ENCODE measurements at regions not wholly inside any gene's neighbourhood (a gene's known extent, or its start where the extent isn't known, plus 50 kb on each side); places are given as distances from the start of the nearest gene placed in this dataset.

- H3K4me3 ChIP-seq: no peak overlapping the region
Observed at GRCh38 chr14:53888535-53889386, 67.9 kb downstream of the BMP4 start.

More at GRCh38 chr14:53888535-53889386, 67.9 kb downstream of the BMP4 start:
- no peak overlapping the region for H3K4me3 Mint-ChIP-seq
- TF ChIP-seq, protein P1, sequence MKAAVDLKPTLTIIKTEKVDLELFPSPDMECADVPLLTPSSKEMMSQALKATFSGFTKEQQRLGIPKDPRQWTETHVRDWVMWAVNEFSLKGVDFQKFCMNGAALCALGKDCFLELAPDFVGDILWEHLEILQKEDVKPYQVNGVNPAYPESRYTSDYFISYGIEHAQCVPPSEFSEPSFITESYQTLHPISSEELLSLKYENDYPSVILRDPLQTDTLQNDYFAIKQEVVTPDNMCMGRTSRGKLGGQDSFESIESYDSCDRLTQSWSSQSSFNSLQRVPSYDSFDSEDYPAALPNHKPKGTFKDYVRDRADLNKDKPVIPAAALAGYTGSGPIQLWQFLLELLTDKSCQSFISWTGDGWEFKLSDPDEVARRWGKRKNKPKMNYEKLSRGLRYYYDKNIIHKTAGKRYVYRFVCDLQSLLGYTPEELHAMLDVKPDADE (IDR thresholded peaks at IDR 0.05): no peak
- TF ChIP-seq NANOG (IDR thresholded peaks at IDR 0.05; ENCODE audit: borderline replicate concordance): no peak
- TF ChIP-seq, protein P2, sequence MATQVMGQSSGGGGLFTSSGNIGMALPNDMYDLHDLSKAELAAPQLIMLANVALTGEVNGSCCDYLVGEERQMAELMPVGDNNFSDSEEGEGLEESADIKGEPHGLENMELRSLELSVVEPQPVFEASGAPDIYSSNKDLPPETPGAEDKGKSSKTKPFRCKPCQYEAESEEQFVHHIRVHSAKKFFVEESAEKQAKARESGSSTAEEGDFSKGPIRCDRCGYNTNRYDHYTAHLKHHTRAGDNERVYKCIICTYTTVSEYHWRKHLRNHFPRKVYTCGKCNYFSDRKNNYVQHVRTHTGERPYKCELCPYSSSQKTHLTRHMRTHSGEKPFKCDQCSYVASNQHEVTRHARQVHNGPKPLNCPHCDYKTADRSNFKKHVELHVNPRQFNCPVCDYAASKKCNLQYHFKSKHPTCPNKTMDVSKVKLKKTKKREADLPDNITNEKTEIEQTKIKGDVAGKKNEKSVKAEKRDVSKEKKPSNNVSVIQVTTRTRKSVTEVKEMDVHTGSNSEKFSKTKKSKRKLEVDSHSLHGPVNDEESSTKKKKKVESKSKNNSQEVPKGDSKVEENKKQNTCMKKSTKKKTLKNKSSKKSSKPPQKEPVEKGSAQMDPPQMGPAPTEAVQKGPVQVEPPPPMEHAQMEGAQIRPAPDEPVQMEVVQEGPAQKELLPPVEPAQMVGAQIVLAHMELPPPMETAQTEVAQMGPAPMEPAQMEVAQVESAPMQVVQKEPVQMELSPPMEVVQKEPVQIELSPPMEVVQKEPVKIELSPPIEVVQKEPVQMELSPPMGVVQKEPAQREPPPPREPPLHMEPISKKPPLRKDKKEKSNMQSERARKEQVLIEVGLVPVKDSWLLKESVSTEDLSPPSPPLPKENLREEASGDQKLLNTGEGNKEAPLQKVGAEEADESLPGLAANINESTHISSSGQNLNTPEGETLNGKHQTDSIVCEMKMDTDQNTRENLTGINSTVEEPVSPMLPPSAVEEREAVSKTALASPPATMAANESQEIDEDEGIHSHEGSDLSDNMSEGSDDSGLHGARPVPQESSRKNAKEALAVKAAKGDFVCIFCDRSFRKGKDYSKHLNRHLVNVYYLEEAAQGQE (IDR thresholded peaks at IDR 0.05; ENCODE audit: unreplicated experiment): no peak
- no peak for TF ChIP-seq JUNB (IDR thresholded peaks at IDR 0.05; ENCODE audit: unreplicated experiment)
- no peak for TF ChIP-seq EZH2phosphoT487 (IDR thresholded peaks at IDR 0.05; ENCODE audit: unreplicated experiment)
- TF ChIP-seq EZH2 (IDR thresholded peaks at IDR 0.05; ENCODE audit: low read depth, unreplicated experiment): no peak
- no peak for TF ChIP-seq ZNF331 (CRISPR knock-in tag; IDR thresholded peaks at IDR 0.05; ENCODE audit: low read depth)
- TF ChIP-seq, protein P3, sequence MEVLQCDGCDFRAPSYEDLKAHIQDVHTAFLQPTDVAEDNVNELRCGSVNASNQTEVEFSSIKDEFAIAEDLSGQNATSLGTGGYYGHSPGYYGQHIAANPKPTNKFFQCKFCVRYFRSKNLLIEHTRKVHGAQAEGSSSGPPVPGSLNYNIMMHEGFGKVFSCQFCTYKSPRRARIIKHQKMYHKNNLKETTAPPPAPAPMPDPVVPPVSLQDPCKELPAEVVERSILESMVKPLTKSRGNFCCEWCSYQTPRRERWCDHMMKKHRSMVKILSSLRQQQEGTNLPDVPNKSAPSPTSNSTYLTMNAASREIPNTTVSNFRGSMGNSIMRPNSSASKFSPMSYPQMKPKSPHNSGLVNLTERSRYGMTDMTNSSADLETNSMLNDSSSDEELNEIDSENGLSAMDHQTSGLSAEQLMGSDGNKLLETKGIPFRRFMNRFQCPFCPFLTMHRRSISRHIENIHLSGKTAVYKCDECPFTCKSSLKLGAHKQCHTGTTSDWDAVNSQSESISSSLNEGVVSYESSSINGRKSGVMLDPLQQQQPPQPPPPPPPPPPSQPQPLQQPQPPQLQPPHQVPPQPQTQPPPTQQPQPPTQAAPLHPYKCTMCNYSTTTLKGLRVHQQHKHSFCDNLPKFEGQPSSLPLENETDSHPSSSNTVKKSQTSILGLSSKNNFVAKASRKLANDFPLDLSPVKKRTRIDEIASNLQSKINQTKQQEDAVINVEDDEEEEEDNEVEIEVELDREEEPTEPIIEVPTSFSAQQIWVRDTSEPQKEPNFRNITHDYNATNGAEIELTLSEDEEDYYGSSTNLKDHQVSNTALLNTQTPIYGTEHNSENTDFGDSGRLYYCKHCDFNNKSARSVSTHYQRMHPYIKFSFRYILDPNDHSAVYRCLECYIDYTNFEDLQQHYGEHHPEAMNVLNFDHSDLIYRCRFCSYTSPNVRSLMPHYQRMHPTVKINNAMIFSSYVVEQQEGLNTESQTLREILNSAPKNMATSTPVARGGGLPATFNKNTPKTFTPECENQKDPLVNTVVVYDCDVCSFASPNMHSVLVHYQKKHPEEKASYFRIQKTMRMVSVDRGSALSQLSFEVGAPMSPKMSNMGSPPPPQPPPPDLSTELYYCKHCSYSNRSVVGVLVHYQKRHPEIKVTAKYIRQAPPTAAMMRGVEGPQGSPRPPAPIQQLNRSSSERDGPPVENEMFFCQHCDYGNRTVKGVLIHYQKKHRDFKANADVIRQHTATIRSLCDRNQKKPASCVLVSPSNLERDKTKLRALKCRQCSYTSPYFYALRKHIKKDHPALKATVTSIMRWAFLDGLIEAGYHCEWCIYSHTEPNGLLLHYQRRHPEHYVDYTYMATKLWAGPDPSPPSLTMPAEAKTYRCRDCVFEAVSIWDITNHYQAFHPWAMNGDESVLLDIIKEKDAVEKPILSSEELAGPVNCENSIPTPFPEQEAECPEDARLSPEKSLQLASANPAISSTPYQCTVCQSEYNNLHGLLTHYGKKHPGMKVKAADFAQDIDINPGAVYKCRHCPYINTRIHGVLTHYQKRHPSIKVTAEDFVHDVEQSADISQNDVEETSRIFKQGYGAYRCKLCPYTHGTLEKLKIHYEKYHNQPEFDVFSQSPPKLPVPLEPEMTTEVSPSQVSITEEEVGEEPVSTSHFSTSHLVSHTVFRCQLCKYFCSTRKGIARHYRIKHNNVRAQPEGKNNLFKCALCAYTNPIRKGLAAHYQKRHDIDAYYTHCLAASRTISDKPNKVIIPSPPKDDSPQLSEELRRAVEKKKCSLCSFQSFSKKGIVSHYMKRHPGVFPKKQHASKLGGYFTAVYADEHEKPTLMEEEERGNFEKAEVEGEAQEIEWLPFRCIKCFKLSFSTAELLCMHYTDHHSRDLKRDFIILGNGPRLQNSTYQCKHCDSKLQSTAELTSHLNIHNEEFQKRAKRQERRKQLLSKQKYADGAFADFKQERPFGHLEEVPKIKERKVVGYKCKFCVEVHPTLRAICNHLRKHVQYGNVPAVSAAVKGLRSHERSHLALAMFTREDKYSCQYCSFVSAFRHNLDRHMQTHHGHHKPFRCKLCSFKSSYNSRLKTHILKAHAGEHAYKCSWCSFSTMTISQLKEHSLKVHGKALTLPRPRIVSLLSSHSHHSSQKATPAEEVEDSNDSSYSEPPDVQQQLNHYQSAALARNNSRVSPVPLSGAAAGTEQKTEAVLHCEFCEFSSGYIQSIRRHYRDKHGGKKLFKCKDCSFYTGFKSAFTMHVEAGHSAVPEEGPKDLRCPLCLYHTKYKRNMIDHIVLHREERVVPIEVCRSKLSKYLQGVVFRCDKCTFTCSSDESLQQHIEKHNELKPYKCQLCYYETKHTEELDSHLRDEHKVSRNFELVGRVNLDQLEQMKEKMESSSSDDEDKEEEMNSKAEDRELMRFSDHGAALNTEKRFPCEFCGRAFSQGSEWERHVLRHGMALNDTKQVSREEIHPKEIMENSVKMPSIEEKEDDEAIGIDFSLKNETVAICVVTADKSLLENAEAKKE (CRISPR knock-in tag; IDR thresholded peaks at IDR 0.05): no peak
- no peak for TF ChIP-seq POLR2AphosphoS5 (IDR thresholded peaks at IDR 0.05; ENCODE audit: low read depth)
- no peak for TF ChIP-seq CREB1 (CRISPR knock-in tag; IDR thresholded peaks at IDR 0.05; ENCODE audit: low read depth)
- TF ChIP-seq STAT1 (IDR thresholded peaks at IDR 0.05; ENCODE audit: unreplicated experiment): no peak
- H3K27ac Mint-ChIP-seq: no peak overlapping the region
- Histone ChIP-seq H3K27me3 (ENCODE audit: insufficient read depth) (no peaks in the 10 kb centered on the region), H3F3A (replicated peaks; ENCODE audit: low read depth) (no peaks in the 10 kb centered on the region), H3K36me3 (ENCODE audit: insufficient read depth) (no peaks in the 10 kb centered on the region), H3K9me2 (ENCODE audit: insufficient read depth) (peaks cover 10% of the 10 kb centered on the region; the same call in 1 of the 2 replicates), H3K79me2 (replicated peaks; ENCODE audit: insufficient read depth) (no peaks in the 10 kb centered on the region), H3K4me1 (ENCODE audit: insufficient read depth) (peaks cover 7% of the 10 kb centered on the region; the same call in 1 of the 2 replicates), H3K27ac (ENCODE audit: low read depth) (no peak overlapping the region), H3K4me2 (no peak overlapping the region), H4K20me1 (replicated peaks; ENCODE audit: insufficient read depth) (no peaks in the 10 kb centered on the region), H2AFZ (0 out of 2 replicates have a peak overlapping the region, but pooled peaks have one; percentile 14)
- DNase-seq (ENCODE audit: low spot score): no peak
- peaks cover 12% of the 10 kb centered on the region for H3K4me1 Mint-ChIP-seq
- no peaks in the 10 kb centered on the region for H3K9me3 Mint-ChIP-seq
- no peak for ATAC-seq
- H3K36me3 Mint-ChIP-seq (ENCODE audit: low read depth): no peaks in the 10 kb centered on the region
- peaks cover 3% of the 10 kb centered on the region for H3K27me3 Mint-ChIP-seq (ENCODE audit: insufficient read depth, low read depth, poor library complexity)

All from GM23338 (cell line).